Esophagus squamous epithelium (tissue), 5 donors: ENCODE measurements at regions not wholly inside any gene's neighbourhood (a gene's known extent, or its start where the extent isn't known, plus 50 kb on each side); places are given as distances from the start of the nearest gene placed in this dataset.
A peak's percentile ranks its signal among the peaks of the same experiment; 100 is the strongest.

Experiments
- DNase-seq: peaks from one replicate; lab custom pipeline; 2025; lab: John Stamatoyannopoulos, UW
- H3K27ac ChIP-seq, 4 donors: fragments of 200-600 bp; sonication (generic); one replicate each; pipeline ENCODE4 v1.5.1; 2016 to 2019; ENCODE audit warnings: mild to moderate bottlenecking in 1 of 4
- H3K27me3 ChIP-seq, 4 donors: fragments of 200-600 bp; sonication (generic); 1 replicate in 3 of 4; 2 replicates in 1 of 4; pipeline versions ENCODE4 v1.5.1 to v1.6.0; 2017 to 2021; ENCODE audit warnings: antibody characterized with exemption in 1 of 4
- H3K36me3 ChIP-seq, 3 donors: fragments of 200-600 bp; sonication (generic); one replicate each; pipeline ENCODE4 v1.5.1; 2016 to 2019
- H3K4me1 ChIP-seq, 3 donors: fragments of 200-600 bp; sonication (generic); one replicate each; pipeline ENCODE4 v1.5.1; 2017 to 2019
- H3K4me3 ChIP-seq, 4 donors: fragments of 200-600 bp; sonication (generic); 1 replicate in 3 of 4; 2 replicates in 1 of 4; pipeline ENCODE4 v1.5.1; 2016 to 2019; ENCODE audit warnings: mild to moderate bottlenecking in 2 of 4, moderate library complexity in 1 of 4
- H3K9me3 ChIP-seq, 3 donors: fragments of 200-600 bp; sonication (generic); one replicate each; pipeline ENCODE4 v1.5.1; 2016 to 2019
- CTCF ChIP-seq, 6 experiments: fragments of 450-650 bp in 4 of 6; fragments of 200-600 bp in 2 of 6; sonication (generic) in 2 of 6; IDR thresholded peaks; one replicate each; pipeline ENCODE4 v1.5.1; 2016 to 2019; ENCODE audit warnings: antibody characterized with exemption in 6 of 6, mild to moderate bottlenecking in 4 of 6, moderate library complexity in 4 of 6
- POLR2A ChIP-seq, 4 donors: fragments of 450-650 bp; IDR thresholded peaks; one replicate each; pipeline ENCODE4 v1.6.1; 2017; ENCODE audit warnings: antibody characterized with exemption in 4 of 4, mild to moderate bottlenecking in 4 of 4, moderate library complexity in 3 of 4
- WGBS, 2 donors: methylation state at CpG; one replicate each; pipeline ENCODE4 v1.1.5; 2018; 5-methylcytosine and 5-hydroxymethylcytosine counted together
- intact Hi-C: fragments of 100-400 bp; cut with DNase I; formaldehyde crosslinking; loops from one replicate; pipeline ENCODE4 v1.15.0; 2022
- donor health status: DM: yes; HTN: yes; CAD: no.

GRCh38 chr4:89486673-89487072 lies 179.1 kb upstream of the GPRIN3 start:
- Histone ChIP-seq H3K36me3 (no peaks in the 10 kb centered on the region), H3K27ac (no peak overlapping the region), H3K4me3 (no peak overlapping the region), H3K9me3 (no peaks in the 10 kb centered on the region), H3K27me3 (no peaks in the 10 kb centered on the region), H3K4me1 (no peaks in the 10 kb centered on the region)
- intact Hi-C loops, result no loop called here
- no peak for TF ChIP-seq POLR2A (IDR thresholded peaks at IDR 0.05)
- TF ChIP-seq CTCF (IDR thresholded peaks at IDR 0.05), result no peak
- no peak for DNase-seq

DNA sequence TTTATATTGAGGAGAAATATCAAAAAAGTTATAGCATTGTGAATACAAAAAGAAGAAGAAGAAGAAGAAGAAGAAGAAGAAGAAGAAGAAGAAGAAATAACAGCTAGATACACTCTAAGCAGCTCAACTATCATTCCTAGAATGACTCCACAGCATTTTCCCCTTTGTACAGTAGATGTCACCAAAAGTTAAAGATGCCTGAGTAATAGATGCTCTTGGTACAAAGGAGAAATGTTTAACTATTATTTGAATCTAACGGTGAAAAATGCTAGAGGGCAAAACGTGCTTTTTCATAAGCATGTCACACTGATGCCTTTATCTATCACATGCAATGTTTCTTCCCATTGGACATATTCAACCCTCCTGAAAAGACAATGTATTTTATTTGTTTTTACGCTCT lies 178.4 kb upstream of the GPRIN3 start:
- Histone ChIP-seq H3K36me3 (no peaks in the 10 kb centered on the region), H3K9me3 (no peaks in the 10 kb centered on the region), H3K4me3 (no peak overlapping the region), H3K27me3 (no peaks in the 10 kb centered on the region), H3K27ac (no peak overlapping the region), H3K4me1 (no peaks in the 10 kb centered on the region)
- TF ChIP-seq POLR2A (IDR thresholded peaks at IDR 0.05) (no peak), CTCF (IDR thresholded peaks at IDR 0.05) (peak in 1 of 6 experiments; percentile 23)
- intact Hi-C loops, result no loop called here
- WGBS, 2 donors, result 38 to 40% methylated on average over 3 of the region's 3 CpGs
- DNase-seq, result no peak

GRCh38 chr4:89483833-89484232 lies 176.2 kb upstream of the GPRIN3 start:
- no peaks in the 10 kb centered on the region for H3K4me1 ChIP-seq
- H3K27me3 ChIP-seq, result no peaks in the 10 kb centered on the region
- DNase-seq, result no peak
- intact Hi-C loops, result no loop called here
- TF ChIP-seq POLR2A (IDR thresholded peaks at IDR 0.05), result no peak
- TF ChIP-seq CTCF (IDR thresholded peaks at IDR 0.05), result no peak
- H3K9me3 ChIP-seq, result no peaks in the 10 kb centered on the region
- H3K27ac ChIP-seq, result no peak overlapping the region
- 67 to 82% methylated on average over 2 of the region's 2 CpGs for WGBS, 2 donors
- H3K36me3 ChIP-seq, result no peaks in the 10 kb centered on the region
- H3K4me3 ChIP-seq, result no peak overlapping the region

- Histone ChIP-seq H3K27me3 (no peaks in the 10 kb centered on the region), H3K4me3 (no peak overlapping the region), H3K9me3 (no peaks in the 10 kb centered on the region), H3K27ac (no peak overlapping the region), H3K4me1 (no peaks in the 10 kb centered on the region), H3K36me3 (no peaks in the 10 kb centered on the region)
- DNase-seq, result no peak
- intact Hi-C loops, result no loop called here
- 90 to 91% methylated on average over 8 of the region's 8 CpGs for WGBS, 2 donors
- TF ChIP-seq POLR2A (IDR thresholded peaks at IDR 0.05) (no peak), CTCF (IDR thresholded peaks at IDR 0.05) (no peak)
These were observed 175.5 kb upstream of the GPRIN3 start for GRCh38 chr4:89482926-89483595.

DNA sequence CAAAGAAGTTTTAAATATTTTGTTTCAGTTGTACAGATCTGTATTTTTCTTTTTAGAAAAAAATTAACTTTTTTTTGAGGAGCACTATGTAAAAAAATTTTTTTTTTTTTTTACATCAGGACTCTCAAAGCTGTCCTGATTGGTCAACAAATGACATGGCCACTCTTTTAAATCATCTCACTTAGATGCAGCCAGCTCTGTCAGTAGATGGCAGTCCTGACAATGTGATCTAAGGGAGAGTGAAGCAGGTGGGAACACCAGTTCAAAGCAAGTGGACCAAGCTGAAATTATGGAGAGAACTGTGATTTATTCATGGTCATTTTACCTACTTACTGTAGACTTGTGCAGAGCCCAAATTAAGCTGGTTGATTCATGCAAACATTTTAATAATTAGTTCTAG lies 174.7 kb upstream of the GPRIN3 start:
- Histone ChIP-seq H3K4me1 (no peaks in the 10 kb centered on the region), H3K4me3 (no peak overlapping the region), H3K27ac (no peak overlapping the region), H3K36me3 (no peaks in the 10 kb centered on the region), H3K9me3 (no peaks in the 10 kb centered on the region), H3K27me3 (no peaks in the 10 kb centered on the region)
- intact Hi-C loops, result no loop called here
- DNase-seq, result no peak
- TF ChIP-seq CTCF (IDR thresholded peaks at IDR 0.05), result peak in 1 of 6 experiments; percentile 13
- TF ChIP-seq POLR2A (IDR thresholded peaks at IDR 0.05), result no peak
